TTC549 (cell line): ENCODE measurements at regions not wholly inside any gene's neighbourhood (a gene's known extent, or its start where the extent isn't known, plus 50 kb on each side); places are given as distances from the start of the nearest gene placed in this dataset.
"Not testable (repeated sequence)": the region's sequence is repeated elsewhere in the genome, so short reads cannot be mapped to it uniquely, and the experiment has no call there.

Source experiments
- FAIRE-seq: peaks from 2 replicates; lab custom pipeline; 2012; peaks lifted over from hg19 to GRCh38; lab: Jason Lieb, UNC

DNA sequence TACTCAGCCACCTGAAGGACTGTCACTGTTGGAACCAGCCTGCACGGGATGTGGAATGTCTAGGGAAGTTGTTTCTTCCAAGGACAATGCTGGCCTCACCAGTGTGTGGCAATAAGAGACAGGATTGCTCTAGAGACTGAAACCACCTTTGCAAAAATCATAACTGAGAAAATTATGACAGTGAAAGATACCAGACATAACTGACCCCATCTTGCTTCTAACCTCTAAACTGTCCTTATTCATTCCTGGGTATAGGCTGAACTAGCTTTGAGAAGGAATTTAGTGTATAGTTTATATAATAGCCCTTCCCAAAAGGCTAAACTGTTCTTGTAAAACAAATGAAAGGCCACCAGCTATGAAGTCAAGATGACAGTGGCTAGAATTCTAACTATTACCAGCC lies 83.6 kb downstream of the IER5 start:
- no peak for FAIRE-seq

GRCh38 chr1:181173761-181174447 lies 85.4 kb downstream of the IER5 start:
- no peak for FAIRE-seq

DNA sequence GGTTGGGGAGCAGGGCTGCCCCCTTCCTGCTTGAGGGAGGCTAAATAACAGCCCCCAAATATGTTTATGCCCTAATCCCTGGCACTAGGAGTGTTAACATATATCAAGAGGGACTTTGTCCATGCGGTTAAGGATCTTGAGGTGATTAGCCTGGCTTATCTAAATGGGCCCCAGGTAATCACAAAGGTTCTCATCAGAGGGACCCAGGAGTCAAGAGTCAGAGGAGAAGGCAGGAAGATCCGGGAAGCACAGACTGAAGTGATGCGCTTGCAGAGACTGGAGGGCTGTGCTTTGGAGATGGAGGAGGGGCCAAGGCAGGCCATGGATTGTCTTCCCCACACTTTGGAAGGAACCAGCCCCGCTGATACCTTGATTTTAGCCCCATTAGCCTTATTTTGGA lies 86.4 kb downstream of the IER5 start:
- no peak for FAIRE-seq

DNA sequence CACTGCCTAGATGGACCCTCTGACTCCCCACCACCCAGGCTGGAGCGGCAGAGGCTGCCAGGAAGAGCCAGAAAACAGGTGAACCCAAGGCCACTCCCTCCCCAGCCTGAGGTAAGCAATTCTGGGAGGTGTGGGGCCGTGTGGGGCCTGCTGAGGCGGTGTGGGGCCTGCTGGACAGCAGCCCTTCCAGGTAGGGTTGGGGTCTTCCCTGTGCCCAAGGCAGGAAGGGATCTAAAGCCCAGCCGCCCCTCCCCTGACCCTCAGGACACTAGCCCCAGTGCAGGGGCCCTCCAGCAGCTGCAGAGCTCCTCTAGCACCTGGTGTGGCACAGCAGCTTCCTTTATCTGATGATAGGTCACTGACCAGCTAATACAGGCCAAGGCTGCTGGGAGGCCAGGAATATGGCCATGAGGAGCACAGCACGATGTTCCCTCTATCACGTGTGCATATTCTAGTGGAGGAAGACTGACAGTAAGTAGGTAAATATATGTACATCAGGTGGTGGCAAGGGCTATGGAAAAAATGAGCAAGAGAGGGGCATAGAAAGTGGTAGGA lies 86.9 kb downstream of the IER5 start:
- no peak for FAIRE-seq

GRCh38 chr1:181175955-181176354 lies 87.5 kb downstream of the IER5 start:
- FAIRE-seq: no peak

- FAIRE-seq: no peak
Measured at GRCh38 chr1:181178241-181178879, 89.9 kb downstream of the IER5 start.

DNA sequence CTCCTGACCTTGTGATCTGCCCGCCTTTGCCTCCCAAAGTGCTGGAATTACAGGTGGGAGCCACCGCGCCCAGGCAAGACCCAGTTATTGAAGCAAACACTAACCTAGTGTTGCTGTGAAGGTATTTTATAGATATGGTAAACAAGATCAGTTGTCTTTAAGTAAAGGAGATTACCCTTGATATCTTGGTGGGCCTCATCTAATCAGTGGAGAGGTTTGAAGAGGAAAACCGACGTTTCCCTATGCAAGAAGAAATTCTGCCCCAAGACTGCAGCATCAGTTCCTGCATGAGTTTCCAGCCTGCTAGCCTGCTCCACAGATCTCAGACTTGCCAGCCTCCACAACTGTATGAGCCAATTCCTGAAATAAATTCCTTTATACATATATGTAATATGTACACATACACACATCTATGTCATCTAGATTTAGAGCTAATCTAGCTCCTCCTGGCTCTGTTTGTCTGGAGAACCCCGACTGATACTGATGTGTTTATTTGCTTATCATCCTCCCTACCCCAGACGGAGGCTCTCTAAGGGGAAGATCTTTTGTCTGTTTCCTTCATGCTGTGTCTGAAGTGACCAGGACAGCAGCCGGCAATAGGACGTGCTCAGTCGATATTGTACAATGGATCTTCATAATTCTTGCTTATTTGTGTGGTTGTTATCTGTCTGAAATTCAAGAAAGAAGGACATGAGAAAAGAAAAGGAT lies 90.9 kb downstream of the IER5 start:
- no peak for FAIRE-seq

GRCh38 chr1:181179987-181180365 lies 91.5 kb downstream of the IER5 start:
- no peak for FAIRE-seq

DNA sequence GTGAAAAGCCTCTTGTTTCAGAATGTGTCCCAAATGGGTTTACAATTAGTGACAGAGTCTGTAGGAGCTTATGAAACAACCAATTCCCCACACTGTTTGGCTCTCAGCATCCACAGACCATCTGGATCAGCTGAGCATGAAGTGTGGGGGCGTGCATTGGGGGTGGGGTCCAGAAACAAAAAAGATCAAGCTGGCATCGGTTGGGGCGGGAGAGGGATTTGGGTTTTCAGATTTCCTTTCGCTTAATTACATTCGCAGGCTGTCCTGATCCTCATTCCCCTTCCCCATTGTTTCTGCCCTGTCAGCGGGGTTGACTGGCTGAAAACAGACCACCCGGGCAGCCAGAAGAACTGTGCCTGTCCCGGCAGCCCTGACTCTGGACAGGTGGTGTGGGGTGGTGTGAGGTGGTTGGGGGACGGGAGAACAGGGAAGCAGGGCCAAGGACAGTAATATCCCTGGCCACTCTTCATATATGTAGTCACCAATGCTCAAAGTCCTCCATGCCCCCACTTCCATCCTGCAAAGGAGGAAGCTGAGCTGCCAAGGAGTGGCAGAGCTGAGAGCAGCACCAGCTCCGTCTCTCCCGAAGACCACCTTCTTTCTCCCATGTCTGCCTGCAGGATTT lies 92.0 kb downstream of the IER5 start:
- no peak for FAIRE-seq

GRCh38 chr1:181181792-181182585 lies 93.5 kb downstream of the IER5 start:
- no peak for FAIRE-seq

DNA sequence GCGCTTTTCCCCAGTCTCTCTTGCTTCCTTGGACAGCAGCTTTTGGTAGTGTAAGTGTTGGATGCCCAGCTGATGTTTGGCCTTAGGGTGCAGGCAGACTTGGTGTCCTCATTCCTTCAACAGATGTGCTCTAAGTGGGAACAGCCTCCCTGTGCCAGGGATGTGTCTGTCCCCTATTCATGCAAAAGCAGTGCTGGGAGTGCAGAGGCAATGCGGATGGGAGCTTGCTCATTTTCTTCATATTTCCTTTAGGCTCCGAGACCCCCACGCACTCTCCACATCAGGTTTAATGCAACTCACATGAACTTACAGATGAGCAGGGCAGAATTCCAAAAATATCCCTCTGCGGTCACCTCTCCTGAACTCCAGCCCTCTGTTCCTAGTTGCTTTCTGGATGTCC lies 96.1 kb downstream of the IER5 start:
- FAIRE-seq: no peak

DNA sequence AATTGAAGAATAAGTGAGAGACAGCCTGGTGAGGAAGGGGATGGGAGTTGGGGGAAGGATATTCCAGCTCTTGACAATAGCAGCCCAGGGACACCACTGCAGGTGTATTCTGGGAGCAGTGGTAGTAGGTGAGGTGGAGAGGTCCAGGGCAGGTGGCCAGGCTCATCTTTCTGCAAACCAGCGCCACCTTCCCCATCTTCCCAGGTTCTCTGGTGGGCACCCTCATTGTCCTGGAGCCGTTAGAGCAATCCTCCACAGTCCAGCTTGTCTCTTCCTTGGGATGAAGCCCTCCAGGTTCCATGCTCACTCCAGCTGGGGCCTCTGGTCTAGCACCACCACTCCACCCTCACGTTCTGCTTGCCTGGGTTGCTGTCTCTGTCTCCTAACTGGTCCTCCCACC lies 97.0 kb downstream of the IER5 start:
- FAIRE-seq: no peak

DNA sequence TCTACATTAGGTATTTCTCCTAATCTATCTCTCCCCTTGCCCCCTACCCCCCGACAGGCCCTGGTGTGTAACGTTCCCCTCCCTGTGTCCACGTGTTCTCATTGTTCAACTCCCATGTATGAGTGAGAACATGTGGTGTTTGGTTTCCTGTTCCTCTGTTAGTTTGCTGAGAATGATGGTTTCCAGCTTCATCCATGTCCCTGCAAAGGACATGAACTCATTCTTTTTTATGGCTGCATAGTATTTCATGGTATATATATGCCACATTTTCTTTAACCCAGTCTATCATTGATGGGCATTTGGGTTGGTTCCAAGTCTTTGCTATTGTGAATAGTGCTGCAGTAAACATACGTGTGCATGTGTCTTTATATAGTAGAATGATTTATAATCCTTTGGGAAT lies 97.6 kb downstream of the IER5 start:
- FAIRE-seq: not testable (repeated sequence)

DNA sequence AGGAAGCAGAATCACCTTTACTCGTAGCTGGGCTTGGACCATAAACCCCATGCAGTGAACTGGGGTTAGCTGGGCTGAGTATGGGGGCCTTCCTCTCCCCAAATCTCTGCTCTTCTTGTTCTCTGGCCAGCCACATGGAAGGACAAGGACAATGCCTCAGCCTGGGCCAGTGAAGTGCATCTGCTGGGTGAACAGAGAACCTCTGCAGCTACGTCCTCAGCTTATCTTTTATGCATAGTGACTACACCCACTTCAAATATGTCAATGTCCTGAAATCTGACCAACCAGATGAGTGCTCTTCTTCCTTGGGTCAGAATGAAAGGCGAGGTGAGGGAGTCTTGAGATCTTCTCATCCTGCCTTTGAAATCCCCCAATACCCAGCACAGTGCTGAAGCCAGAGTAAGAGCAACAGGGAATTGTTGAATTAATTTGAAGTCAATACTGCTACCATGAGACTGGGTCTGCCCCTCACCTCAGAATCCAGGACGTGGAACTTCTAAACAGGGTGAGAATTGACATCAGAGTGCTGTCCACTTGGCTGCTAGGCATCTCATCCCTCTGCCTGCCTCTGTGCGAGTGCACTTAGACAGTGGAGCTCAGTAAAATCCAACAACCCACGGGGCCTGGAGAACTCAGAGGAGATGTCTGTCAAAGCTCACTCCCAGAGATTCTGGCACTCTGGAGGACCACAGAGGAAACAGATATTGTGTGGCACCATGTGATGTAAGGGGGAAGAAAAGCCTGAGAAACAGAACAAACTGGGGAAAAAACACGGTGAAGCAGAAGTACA lies 99.0 kb downstream of the IER5 start:
- FAIRE-seq: no peak

- no peak for FAIRE-seq
Measured at GRCh38 chr1:181189245-181189644, 100.7 kb downstream of the IER5 start.

DNA sequence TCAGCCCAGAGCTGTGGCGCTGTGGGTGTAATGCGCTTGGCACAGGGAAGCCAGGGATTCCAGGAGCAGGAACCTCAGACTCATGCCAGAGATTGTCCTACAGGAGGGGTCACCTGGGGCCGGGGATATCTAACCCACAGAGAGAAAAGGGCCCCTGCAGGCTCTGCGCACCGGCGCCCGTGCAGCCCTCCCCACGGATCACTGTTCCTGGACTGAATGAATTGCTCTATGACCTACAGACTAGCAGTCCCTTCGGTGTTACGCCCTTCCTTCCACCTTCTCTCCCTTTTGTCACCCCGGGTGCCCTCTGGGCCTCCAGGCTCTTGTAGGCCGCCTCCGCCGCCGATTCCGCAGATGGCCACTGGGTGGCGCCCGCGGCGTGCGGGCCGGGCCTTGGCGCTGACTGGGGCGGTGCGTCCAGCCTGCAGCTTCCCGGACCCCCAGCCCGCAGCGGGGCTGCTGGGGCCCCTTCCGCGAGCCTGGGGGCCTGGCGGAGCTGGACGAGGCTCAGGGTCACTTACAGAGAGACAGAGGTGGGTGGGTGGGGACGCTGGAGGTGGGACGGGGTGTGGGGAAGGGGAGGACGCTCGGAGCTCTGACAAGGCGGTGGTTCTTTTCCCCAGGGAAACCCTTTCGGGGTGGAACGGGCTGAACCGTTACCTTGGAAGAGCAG lies 101.3 kb downstream of the IER5 start:
- FAIRE-seq: no peak

GRCh38 chr1:181190364-181191035 lies 102.0 kb downstream of the IER5 start:
- no peak for FAIRE-seq

DNA sequence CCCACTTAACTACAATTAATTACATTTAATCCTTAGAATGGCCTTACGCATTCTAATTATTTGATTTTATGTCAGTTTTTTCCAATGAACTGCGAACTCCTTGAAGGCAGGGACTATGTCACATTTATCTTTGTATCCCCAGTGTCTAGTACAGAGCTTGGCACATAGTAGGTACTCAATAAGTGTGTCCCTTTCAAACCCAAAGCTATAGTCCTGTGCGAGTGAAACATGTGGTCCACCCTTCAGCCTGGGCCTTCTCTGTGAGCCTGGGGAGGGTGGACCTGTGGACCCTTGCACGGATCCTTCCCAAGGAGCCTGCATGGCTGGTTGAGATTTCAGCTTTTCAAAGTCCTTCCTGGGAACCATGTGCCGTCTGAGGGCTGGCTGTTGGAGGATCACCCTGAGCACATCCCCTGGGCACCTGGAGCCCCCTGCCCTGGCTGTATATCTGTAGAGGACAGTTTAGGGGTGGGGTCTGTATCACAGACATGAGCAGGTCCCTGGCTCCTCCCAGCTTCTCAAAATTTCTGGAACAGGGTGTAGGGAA lies 103.1 kb downstream of the IER5 start:
- FAIRE-seq: no peak

DNA sequence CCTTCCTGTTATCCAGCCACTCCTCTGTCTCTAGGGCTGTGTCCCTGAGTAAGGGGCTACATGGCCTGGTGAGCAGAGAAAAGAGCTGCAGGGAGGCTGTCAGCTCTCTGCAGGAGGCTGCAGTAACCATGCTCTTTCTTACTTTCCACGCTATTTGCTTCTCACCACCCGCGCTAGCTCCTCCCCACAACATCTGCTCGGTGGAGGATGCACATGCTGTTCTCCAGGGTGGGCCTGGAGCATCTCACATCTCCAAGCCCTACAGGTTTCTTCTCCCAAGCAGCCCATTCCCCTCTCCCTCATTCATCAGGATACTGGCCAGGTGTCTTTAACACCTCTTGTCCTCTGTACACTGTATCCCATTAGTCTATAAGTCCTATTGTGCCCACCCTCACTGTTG lies 103.8 kb downstream of the IER5 start:
- FAIRE-seq: no peak
